ENCODE measurements at regions not wholly inside any gene's neighbourhood (a gene's known extent, or its start where the extent isn't known, plus 50 kb on each side); places are given as distances from the start of the nearest gene placed in this dataset.
A peak's percentile ranks its signal among the peaks of the same experiment; 100 is the strongest.
"Not testable (repeated sequence)": the region's sequence is repeated elsewhere in the genome, so short reads cannot be mapped to it uniquely, and the experiment has no call there.

DNA sequence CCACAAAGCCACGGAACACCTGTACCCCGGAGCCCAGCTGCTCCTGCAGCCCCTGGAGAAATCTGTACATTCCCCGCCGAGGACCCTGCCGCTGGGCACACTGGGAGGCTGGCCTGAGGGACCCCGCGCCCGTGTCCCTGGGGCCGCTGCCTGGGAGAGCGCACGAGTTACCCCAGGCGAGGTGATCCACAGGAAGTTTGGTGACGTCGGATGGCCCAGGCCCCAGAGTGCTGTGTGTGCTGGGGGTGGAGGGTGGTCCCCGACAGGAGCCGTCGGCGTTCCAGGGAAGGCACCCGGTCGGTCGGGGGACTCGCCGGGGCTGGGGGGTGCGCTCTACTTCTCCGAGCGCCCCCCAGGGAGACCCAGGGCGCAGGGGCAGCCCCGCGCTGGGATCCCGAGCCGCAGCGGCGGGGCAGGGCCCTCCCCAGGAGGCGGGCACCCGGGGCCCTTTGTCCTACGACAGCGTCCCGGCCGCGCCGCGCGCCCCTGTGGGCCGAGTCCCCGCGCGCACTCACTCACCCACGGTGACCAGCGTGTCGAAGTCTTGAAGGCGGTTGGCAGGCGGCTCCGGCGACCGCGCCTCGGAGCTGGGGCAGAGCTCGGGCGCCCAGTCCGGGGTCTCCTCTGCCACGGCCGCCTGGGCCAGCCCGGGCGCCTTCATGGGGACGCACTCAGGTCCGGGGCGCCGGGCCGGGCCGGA, 129.5 kb upstream of the PRKX start:
- Histone ChIP-seq H3K4me3 (peak overlapping the region; percentile 25 to 47 (median 36)), H3K27ac (peak overlapping the region in 10 of 21 experiments; percentile 58 to 84 (median 72))

GRCh38 chrX:3838754-3839153, 125.3 kb upstream of the PRKX start:
- H3K4me3 ChIP-seq = not testable (repeated sequence)

GRCh38 chrX:3837958-3838643, 124.7 kb upstream of the PRKX start:
- not testable (repeated sequence) for H3K4me3 ChIP-seq, H3K27ac ChIP-seq

More at GRCh38 chrX:3838754-3839153, 125.3 kb upstream of the PRKX start:
- not testable (repeated sequence) for H3K27ac ChIP-seq

GRCh38 chrX:3837211-3837610, 123.8 kb upstream of the PRKX start:
- not testable (repeated sequence) for H3K27ac ChIP-seq, H3K4me3 ChIP-seq

DNA sequence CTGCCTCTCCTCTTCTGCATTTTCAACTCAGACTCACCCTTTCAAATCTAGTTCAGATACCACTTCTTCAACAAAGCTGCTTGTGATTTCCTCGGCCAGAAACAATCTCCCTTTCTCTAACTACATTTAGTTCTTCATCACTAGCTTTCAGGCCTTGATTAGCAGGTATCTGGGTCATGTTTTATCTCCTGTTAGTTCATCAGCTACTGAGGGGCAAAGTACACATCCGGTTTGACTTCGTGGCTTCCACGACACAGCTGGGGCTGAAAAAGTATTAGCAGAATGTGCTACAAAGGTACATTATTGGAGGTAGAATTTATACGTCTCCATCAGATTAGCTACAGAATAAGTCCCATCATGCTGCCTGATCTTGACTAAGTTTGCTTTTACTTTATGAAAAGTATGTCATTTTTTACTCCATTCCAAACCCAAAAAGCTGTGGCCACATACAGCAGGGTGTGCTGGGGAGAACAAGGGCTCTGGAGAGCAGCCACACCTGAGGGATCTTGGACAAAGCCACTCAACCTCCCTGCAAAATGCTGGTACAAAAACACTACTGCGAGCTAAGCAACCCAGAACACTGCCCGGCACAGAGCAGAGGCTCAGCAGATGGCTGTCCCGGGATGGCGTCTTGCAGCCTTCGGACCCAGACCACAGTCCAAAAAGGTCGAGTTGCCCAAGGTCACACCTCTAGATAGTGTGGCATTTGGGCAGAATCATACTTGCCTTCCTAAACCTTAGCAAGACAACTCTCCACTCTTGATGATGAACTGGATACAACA, 120.5 kb upstream of the PRKX start:
- H3K4me3 ChIP-seq, H3K27ac ChIP-seq: not testable (repeated sequence)

- H3K4me3 ChIP-seq, H3K27ac ChIP-seq: not testable (repeated sequence)
Measured at GRCh38 chrX:3830020-3830419, 116.6 kb upstream of the PRKX start.

DNA sequence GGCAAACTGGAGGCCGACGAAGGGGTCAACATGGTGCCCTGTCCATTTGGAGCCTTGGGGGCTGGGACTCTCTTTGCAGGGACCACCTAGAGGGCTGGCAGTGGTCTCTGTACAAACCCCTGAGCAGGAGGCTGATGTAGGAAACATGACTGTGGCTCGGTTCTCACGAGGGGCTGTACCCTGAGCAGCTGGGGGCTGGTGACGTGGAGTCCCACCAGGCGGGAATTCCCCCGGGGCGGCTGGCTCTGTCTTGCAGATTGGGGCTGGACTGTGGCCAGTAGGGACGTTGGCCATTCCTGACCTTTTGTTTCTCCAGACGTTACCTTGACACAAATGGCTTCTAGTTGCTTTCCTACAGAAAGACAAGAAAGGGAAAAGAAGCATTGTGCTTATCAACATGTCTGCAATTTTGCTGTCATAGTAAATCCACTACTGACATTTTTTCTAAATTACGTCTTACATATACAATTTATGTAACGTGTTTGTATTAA, 115.6 kb upstream of the PRKX start:
- H3K4me3 ChIP-seq, H3K27ac ChIP-seq: not testable (repeated sequence)

DNA sequence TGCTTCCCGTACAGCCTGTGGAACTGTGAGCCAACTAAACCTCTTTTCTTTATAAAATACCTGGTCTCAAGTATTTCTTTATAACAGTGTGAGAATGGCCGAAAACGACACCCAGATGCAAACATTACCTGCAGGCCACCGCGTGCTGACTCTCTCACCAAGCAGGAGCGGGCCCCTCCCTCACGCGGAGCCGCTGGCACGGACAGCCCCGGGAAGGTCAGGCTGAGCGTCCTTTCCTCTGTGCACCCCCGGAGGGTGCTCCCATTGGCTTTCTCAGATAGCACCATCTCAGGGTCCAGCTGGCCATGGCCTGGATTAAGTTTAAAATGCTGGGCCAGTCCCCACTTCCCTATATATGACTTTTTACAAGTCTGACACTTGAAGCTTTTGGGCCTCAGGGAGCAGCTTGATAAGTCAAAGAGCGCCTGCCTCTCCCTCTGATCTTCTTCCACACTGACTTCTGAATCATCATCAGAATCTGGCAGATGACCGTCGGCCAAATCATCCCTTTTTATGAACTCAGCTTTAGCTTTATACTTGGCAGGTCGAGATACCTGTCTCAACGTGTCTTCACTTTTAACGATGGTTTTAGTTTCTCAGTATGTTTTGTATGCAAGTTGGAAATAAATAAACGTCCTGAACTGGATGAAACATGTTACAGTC, 115.1 kb upstream of the PRKX start:
- H3K27ac ChIP-seq, H3K4me3 ChIP-seq: not testable (repeated sequence)

DNA sequence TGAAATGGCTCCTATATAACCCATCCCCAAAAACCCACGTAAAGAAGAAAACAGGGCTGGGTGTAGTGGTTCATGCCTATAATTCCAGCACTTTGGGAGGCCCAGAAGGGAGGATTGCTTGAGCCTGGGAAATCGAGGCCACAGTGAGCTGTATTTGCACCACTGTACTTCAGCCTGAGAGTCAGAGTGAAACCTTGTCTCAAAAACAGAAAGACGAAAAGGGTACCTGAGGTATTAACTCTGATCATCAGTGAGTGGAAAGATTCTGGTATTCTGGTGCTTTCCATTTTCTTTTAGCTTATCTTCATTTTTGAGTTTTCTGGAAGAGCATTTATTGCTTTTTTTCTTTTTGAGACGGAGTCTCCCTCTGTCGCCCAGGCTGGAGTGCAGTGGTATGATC, 110.6 kb upstream of the PRKX start:
- H3K27ac ChIP-seq, H3K4me3 ChIP-seq: not testable (repeated sequence)

- H3K4me3 ChIP-seq = no peak overlapping the region
- no peak overlapping the region for H3K27ac ChIP-seq
Measured at GRCh38 chrX:3820167-3820566, 106.7 kb upstream of the PRKX start.

GRCh38 chrX:3817480-3817879, 104.0 kb upstream of the PRKX start:
- not testable (repeated sequence) for H3K27ac ChIP-seq

GRCh38 chrX:3815896-3816664, 102.6 kb upstream of the PRKX start:
- Histone ChIP-seq H3K27ac (peak overlapping the region; percentile 58 to 97 (median 88)), H3K4me3 (peak overlapping the region; percentile 51 to 77 (median 65))

More at GRCh38 chrX:3817480-3817879, 104.0 kb upstream of the PRKX start:
- H3K4me3 ChIP-seq = not testable (repeated sequence)

DNA sequence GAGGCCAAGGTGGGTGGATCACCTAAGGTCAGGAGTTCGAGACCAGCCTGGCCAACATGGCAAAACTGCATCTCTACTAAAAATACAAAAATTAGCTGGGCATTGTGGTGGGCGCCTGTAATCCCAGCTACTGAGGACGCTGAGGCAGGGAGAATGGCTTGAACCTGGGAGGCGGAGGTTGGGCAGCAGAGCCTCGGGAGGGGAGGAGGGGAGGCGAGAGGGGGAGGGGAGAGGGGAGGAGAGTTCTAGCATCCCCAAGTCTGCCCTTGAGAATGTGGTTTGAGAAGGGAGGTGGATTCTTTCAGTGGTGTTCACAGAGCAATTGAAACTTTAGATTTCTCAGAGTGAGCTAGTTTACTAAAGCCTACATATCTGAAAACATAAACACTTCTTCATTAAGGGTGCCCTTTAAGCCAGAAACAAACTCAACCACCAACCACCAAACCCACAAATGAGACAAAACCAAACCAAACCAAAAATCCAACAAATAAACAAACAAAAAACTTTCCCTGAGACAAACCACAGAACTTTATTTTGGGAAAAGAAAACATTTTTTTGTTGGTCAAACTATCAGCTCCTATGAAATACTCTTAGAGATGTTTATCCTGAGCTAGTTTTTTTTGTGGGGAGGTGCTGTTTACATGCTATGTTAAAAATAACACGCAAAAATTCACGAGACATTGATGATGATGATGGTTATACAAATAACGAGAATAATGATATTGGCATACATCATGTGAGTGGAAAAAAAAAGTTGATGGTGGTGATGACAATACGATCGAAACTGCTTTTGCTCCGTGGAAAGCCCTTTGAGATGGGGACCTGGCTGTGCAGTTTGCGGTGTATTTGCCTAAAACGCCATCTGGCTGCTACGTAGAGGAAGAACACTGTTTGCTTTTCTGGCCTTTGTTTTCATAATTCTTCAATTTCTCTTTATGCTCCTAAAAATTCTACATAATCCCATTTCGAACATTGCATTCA, 98.2 kb upstream of the PRKX start:
- Histone ChIP-seq H3K4me3 (no peak overlapping the region), H3K27ac (no peak overlapping the region)

- no peak overlapping the region for H3K27ac ChIP-seq
Measured at GRCh38 chrX:3807906-3808305, 94.5 kb upstream of the PRKX start.

GRCh38 chrX:3806630-3807029, 93.2 kb upstream of the PRKX start:
- H3K4me3 ChIP-seq = no peak overlapping the region
- no peak overlapping the region for H3K27ac ChIP-seq

More at GRCh38 chrX:3807906-3808305, 94.5 kb upstream of the PRKX start:
- H3K4me3 ChIP-seq = no peak overlapping the region

DNA sequence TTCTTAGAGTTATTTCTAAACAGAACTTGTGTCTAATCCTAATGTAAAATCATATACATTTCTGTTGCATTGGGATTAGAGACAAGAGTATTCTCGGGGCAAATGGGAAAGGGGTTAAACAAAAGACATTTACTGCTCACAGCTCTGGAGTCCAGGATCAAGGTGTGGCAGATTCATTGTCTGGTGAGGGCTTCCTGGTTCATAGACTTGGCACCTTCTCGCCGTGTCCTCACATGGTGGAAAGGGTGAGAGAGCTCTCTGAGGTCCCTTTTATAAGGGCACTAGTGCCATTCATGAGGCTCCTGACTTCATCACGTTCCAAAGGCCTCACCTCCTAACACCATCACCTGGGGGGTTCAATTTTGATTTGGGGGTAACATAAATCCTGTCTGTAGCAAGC, 90.3 kb upstream of the PRKX start:
- no peak overlapping the region for H3K27ac ChIP-seq

GRCh38 chrX:3803305-3803704, 89.9 kb upstream of the PRKX start:
- no peak overlapping the region for H3K27ac ChIP-seq

More for the DNA sequence above, 90.3 kb upstream of the PRKX start:
- no peak overlapping the region for H3K4me3 ChIP-seq

GRCh38 chrX:3795411-3795810, 82.0 kb upstream of the PRKX start:
- not testable (repeated sequence) for H3K27ac ChIP-seq, H3K4me3 ChIP-seq

More at GRCh38 chrX:3803305-3803704, 89.9 kb upstream of the PRKX start:
- H3K4me3 ChIP-seq = no peak overlapping the region
